ENCODE measurements at regions not wholly inside any gene's neighbourhood (a gene's known extent, or its start where the extent isn't known, plus 50 kb on each side); places are given as distances from the start of the nearest gene placed in this dataset.

DNA sequence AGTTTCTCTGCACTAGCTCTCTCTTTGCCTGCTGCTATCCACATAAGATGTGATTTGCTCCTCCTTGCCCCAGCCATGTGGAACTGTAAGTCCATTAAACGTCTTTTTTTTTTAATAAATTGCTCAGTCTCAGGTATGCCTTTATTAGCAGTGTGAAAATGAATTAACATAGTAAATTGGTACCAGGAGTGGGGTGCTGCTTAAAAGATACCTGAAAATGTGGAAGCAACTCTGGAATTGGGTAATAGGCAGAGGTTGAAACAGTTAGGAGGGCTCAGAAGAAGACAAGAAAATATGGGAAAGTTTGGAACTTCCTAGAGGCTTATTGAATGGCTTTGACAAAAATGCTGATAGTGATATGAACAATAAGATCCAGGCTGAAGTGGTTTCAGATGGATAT lies 159.8 kb downstream of the FSCB start:
- no peak for DNase-seq (ENCODE audit: low spot score)
- TF ChIP-seq, protein P1, sequence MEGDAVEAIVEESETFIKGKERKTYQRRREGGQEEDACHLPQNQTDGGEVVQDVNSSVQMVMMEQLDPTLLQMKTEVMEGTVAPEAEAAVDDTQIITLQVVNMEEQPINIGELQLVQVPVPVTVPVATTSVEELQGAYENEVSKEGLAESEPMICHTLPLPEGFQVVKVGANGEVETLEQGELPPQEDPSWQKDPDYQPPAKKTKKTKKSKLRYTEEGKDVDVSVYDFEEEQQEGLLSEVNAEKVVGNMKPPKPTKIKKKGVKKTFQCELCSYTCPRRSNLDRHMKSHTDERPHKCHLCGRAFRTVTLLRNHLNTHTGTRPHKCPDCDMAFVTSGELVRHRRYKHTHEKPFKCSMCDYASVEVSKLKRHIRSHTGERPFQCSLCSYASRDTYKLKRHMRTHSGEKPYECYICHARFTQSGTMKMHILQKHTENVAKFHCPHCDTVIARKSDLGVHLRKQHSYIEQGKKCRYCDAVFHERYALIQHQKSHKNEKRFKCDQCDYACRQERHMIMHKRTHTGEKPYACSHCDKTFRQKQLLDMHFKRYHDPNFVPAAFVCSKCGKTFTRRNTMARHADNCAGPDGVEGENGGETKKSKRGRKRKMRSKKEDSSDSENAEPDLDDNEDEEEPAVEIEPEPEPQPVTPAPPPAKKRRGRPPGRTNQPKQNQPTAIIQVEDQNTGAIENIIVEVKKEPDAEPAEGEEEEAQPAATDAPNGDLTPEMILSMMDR (IDR thresholded peaks at IDR 0.05; ENCODE audit: extremely low read depth, missing control alignments), result no peak

GRCh38 chr14:44341116-44341515 lies 166.0 kb downstream of the FSCB start:
- TF ChIP-seq, protein P1 (IDR thresholded peaks at IDR 0.05; ENCODE audit: extremely low read depth, missing control alignments), result no peak
- no peak for DNase-seq (ENCODE audit: low spot score)

DNA sequence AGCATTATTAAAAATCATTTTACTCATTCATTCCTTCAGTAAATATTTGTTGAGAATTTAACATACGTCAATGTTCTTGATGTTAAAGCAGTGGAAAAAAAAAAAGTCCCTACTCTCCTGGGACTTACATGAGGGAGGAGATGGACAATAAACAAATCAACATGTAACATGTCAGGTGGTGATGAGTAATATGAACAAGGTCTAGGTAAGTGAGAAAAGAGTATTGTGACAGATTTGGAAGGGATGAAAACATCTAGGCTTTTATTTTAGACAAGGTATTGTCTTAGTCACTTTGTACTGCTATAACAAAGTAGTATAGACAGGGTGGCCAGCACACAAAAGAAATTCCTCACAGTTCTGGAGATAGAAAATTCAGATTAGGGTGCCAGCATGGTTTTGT lies 167.2 kb downstream of the FSCB start:
- TF ChIP-seq, protein P1 (IDR thresholded peaks at IDR 0.05; ENCODE audit: extremely low read depth, missing control alignments), result no peak
- no peak for DNase-seq (ENCODE audit: low spot score)

DNA sequence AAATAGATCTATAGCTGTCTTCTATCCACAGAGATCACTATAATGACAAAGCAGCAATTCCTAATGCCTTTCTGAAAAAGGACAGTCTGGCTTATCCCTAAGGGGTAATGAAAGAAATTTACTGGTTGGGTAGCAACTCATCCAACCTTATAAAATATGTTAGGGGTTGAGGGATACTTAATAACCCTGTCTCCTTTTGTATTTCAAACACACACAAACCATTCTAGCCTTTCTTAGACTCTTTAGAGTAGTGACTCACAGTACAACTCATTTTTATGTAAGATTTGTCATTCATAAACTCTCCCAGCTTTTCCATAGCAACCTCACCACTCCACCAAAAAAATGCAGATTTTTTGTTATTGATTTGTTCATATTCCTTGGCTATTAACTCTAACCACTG lies 167.9 kb downstream of the FSCB start:
- DNase-seq (ENCODE audit: low spot score), result no peak
- TF ChIP-seq, protein P1 (IDR thresholded peaks at IDR 0.05; ENCODE audit: extremely low read depth, missing control alignments), result no peak

DNA sequence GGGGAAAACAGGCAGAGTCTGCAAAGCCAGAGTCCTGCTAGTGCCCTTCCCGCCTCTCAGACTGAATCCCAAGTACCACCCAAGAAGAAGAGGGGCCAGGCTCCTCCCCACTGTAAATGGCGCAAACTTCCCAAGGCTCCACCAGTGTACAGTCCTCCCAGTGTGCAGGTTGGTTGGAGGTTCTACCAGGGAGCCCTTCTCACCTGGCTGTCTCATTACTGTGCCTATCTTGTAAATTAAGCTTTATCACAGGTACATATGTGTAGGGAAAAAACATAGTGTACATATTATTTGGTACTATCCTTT lies 189.7 kb downstream of the FSCB start:
- TF ChIP-seq, protein P1 (IDR thresholded peaks at IDR 0.05; ENCODE audit: extremely low read depth, missing control alignments), result no peak
- no peak for DNase-seq (ENCODE audit: low spot score)

GRCh38 chr14:44316647-44317440 lies 190.2 kb downstream of the FSCB start:
- TF ChIP-seq, protein P1 (IDR thresholded peaks at IDR 0.05; ENCODE audit: extremely low read depth, missing control alignments), result no peak
- no peak for DNase-seq (ENCODE audit: low spot score)

DNA sequence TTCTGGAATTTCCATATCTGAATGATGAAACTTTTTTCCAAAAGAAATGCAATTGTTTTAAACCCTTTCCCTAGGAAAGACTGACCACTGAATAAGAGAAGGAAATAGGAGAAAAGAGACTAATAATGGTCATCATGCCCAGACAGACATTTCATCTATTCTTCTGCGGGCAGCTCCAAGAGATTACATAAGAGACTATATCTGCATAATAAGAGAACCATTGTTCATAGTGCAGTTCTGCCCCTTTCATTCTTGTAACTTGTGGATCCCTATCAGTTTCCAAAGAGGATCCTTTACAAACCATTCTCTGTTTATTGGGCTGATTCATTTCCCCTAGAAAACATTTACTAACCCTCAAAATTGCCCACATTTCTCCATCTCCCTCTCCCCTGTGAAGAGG lies 197.8 kb downstream of the FSCB start:
- no peak for DNase-seq (ENCODE audit: low spot score)
- TF ChIP-seq, protein P1 (IDR thresholded peaks at IDR 0.05; ENCODE audit: extremely low read depth, missing control alignments), result no peak

All from GM20000 (cell line).